ENCODE measurements at regions not wholly inside any gene's neighbourhood (a gene's known extent, or its start where the extent isn't known, plus 50 kb on each side); places are given as distances from the start of the nearest gene placed in this dataset.
"Not testable (repeated sequence)": the region's sequence is repeated elsewhere in the genome, so short reads cannot be mapped to it uniquely, and the experiment has no call there.

- Mint-ChIP-seq H3K4me3 (ENCODE audit: unreplicated experiment) (no peak overlapping the region), H3K9me3 (ENCODE audit: unreplicated experiment) (no peaks in the 10 kb centered on the region), H3K36me3 (ENCODE audit: low read depth, unreplicated experiment) (no peaks in the 10 kb centered on the region), H3K27me3 (ENCODE audit: unreplicated experiment) (no peaks in the 10 kb centered on the region), H3K4me1 (ENCODE audit: unreplicated experiment) (peaks cover 10% of the 10 kb centered on the region), H3K27ac (ENCODE audit: unreplicated experiment) (no peak overlapping the region)
- no peak for DNase-seq (ENCODE audit: low spot score)
- no peak for TF ChIP-seq CTCF (IDR thresholded peaks at IDR 0.05; ENCODE audit: unreplicated experiment)
These were observed 426.5 kb upstream of the PABPC4L start for GRCh38 chr4:134628066-134628465.

GRCh38 chr4:134627366-134627765, 425.8 kb upstream of the PABPC4L start:
- H3K27ac Mint-ChIP-seq (ENCODE audit: unreplicated experiment) = no peak overlapping the region
- H3K9me3 Mint-ChIP-seq (ENCODE audit: unreplicated experiment) = no peaks in the 10 kb centered on the region
- H3K36me3 Mint-ChIP-seq (ENCODE audit: low read depth, unreplicated experiment) = no peaks in the 10 kb centered on the region
- TF ChIP-seq CTCF (IDR thresholded peaks at IDR 0.05; ENCODE audit: unreplicated experiment) = no peak
- H3K4me1 Mint-ChIP-seq (ENCODE audit: unreplicated experiment) = peaks cover 16% of the 10 kb centered on the region
- no peak for DNase-seq (ENCODE audit: low spot score)
- no peak overlapping the region for H3K4me3 Mint-ChIP-seq (ENCODE audit: unreplicated experiment)
- no peaks in the 10 kb centered on the region for H3K27me3 Mint-ChIP-seq (ENCODE audit: unreplicated experiment)

- Mint-ChIP-seq H3K36me3 (ENCODE audit: low read depth, unreplicated experiment) (no peaks in the 10 kb centered on the region), H3K27me3 (ENCODE audit: unreplicated experiment) (no peaks in the 10 kb centered on the region), H3K4me3 (ENCODE audit: unreplicated experiment) (no peak overlapping the region), H3K4me1 (ENCODE audit: unreplicated experiment) (peaks cover 16% of the 10 kb centered on the region), H3K9me3 (ENCODE audit: unreplicated experiment) (no peaks in the 10 kb centered on the region), H3K27ac (ENCODE audit: unreplicated experiment) (no peak overlapping the region)
- DNase-seq (ENCODE audit: low spot score) = no peak
- TF ChIP-seq CTCF (IDR thresholded peaks at IDR 0.05; ENCODE audit: unreplicated experiment) = no peak
These were observed 422.8 kb upstream of the PABPC4L start for GRCh38 chr4:134624365-134624764.

- peaks cover 16% of the 10 kb centered on the region for H3K4me1 Mint-ChIP-seq (ENCODE audit: unreplicated experiment)
- not testable (repeated sequence) for H3K9me3 Mint-ChIP-seq (ENCODE audit: unreplicated experiment); H3K36me3 Mint-ChIP-seq (ENCODE audit: low read depth, unreplicated experiment); DNase-seq (ENCODE audit: low spot score); H3K27me3 Mint-ChIP-seq (ENCODE audit: unreplicated experiment); H3K4me3 Mint-ChIP-seq (ENCODE audit: unreplicated experiment)
- H3K27ac Mint-ChIP-seq (ENCODE audit: unreplicated experiment) = peak overlapping the region; percentile 83
These were observed 421.3 kb upstream of the PABPC4L start for GRCh38 chr4:134622626-134623575.

GRCh38 chr4:134622199-134622598, 420.6 kb upstream of the PABPC4L start:
- no peak for DNase-seq (ENCODE audit: low spot score)
- H3K36me3 Mint-ChIP-seq (ENCODE audit: low read depth, unreplicated experiment) = no peaks in the 10 kb centered on the region
- no peaks in the 10 kb centered on the region for H3K9me3 Mint-ChIP-seq (ENCODE audit: unreplicated experiment)
- TF ChIP-seq CTCF (IDR thresholded peaks at IDR 0.05; ENCODE audit: unreplicated experiment) = no peak
- peaks cover 16% of the 10 kb centered on the region for H3K4me1 Mint-ChIP-seq (ENCODE audit: unreplicated experiment)
- no peak overlapping the region for H3K4me3 Mint-ChIP-seq (ENCODE audit: unreplicated experiment)
- H3K27ac Mint-ChIP-seq (ENCODE audit: unreplicated experiment) = peak overlapping the region; percentile 83
- H3K27me3 Mint-ChIP-seq (ENCODE audit: unreplicated experiment) = no peaks in the 10 kb centered on the region

- not testable (repeated sequence) for H3K4me3 Mint-ChIP-seq (ENCODE audit: unreplicated experiment); H3K36me3 Mint-ChIP-seq (ENCODE audit: low read depth, unreplicated experiment); H3K27ac Mint-ChIP-seq (ENCODE audit: unreplicated experiment); H3K27me3 Mint-ChIP-seq (ENCODE audit: unreplicated experiment); DNase-seq (ENCODE audit: low spot score); H3K9me3 Mint-ChIP-seq (ENCODE audit: unreplicated experiment)
- peaks cover 16% of the 10 kb centered on the region for H3K4me1 Mint-ChIP-seq (ENCODE audit: unreplicated experiment)
These were observed 420.1 kb upstream of the PABPC4L start for GRCh38 chr4:134621715-134622114.

Data from endothelial cell (in vitro differentiated cells).